ENCODE measurements at regions not wholly inside any gene's neighbourhood (a gene's known extent, or its start where the extent isn't known, plus 50 kb on each side); places are given as distances from the start of the nearest gene placed in this dataset.

DNA sequence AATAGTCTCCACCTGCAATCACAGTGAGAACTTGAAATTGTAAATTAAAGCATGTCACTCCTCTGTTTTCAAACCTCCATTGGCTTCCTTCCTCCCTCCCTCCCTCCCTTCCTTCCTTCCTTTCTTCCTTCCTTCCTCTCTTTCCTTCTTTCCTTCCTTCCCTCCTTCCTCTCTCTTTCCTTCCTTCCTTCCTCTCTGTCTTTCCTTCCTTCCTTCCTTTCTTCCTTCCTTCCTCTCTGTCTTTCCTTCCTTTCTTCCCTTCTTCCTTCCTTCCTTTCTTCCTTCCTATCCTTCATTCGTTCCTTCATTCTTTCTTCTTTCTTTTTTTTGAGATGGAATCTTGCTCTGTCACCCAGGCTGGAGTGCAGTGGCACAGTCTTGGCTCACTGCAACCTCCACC lies 595.0 kb upstream of the ZNF608 start:
- TF ChIP-seq, protein P1, sequence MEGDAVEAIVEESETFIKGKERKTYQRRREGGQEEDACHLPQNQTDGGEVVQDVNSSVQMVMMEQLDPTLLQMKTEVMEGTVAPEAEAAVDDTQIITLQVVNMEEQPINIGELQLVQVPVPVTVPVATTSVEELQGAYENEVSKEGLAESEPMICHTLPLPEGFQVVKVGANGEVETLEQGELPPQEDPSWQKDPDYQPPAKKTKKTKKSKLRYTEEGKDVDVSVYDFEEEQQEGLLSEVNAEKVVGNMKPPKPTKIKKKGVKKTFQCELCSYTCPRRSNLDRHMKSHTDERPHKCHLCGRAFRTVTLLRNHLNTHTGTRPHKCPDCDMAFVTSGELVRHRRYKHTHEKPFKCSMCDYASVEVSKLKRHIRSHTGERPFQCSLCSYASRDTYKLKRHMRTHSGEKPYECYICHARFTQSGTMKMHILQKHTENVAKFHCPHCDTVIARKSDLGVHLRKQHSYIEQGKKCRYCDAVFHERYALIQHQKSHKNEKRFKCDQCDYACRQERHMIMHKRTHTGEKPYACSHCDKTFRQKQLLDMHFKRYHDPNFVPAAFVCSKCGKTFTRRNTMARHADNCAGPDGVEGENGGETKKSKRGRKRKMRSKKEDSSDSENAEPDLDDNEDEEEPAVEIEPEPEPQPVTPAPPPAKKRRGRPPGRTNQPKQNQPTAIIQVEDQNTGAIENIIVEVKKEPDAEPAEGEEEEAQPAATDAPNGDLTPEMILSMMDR (IDR thresholded peaks at IDR 0.05; ENCODE audit: control extremely low read depth, extremely low read depth, low read depth, missing control alignments) = no peak
- CTCF ChIA-PET = no interaction called here
- no peak for DNase-seq (ENCODE audit: extremely low spot score)
- POLR2A ChIA-PET = no interaction called here

DNA sequence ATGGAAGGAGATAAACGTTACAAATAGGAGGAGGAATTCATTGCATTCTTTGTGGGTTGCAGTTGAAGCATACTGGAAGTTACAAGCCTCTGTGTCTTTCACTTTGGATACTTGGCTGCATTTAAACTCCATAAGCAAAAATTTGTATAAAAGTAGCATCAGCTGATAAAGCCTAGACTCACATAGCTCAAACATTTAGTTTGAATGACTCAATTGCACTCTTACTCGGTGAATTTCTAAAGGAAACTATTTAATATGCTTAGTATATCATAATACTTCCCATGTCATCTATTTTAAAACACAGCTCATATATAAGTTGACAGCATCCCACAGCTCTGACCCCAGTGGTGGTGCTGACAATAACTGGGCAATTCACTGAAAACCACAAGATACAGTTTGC lies 596.6 kb upstream of the ZNF608 start:
- ChIA-PET POLR2A (no interaction called here), CTCF (interaction anchor here (1.0 to 1.6 kb wide), 2 partner anchors 11 to 56 kb away, joined by 3 to 4 read pairs; no protein-coding TSS in a partner anchor)
- no peak for DNase-seq (ENCODE audit: extremely low spot score)
- TF ChIP-seq, protein P1 (IDR thresholded peaks at IDR 0.05; ENCODE audit: control extremely low read depth, extremely low read depth, low read depth, missing control alignments) = no peak

DNA sequence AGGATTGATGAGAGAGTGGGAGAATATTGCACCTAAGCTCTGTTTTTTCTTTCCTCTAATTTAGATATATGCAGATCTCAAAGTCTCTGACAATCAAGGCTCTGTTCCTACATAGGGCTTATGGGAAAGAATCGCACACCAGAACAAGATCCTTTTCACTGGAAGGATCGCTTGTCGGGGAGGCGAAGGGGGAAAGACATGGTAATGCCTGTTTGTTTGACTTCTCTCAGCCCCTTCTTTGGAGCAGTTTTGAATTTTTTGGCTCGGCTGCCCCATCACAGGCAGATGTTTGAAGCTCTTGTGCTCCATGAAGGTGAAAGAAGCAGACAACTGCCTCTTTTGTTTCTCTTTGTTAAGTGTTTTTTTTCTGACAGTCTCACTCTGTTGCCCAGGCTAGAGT lies 599.9 kb upstream of the ZNF608 start:
- TF ChIP-seq, protein P1 (IDR thresholded peaks at IDR 0.05; ENCODE audit: control extremely low read depth, extremely low read depth, low read depth, missing control alignments) = no peak
- CTCF ChIA-PET = no interaction called here
- no peak for DNase-seq (ENCODE audit: extremely low spot score)
- POLR2A ChIA-PET = no interaction called here

DNA sequence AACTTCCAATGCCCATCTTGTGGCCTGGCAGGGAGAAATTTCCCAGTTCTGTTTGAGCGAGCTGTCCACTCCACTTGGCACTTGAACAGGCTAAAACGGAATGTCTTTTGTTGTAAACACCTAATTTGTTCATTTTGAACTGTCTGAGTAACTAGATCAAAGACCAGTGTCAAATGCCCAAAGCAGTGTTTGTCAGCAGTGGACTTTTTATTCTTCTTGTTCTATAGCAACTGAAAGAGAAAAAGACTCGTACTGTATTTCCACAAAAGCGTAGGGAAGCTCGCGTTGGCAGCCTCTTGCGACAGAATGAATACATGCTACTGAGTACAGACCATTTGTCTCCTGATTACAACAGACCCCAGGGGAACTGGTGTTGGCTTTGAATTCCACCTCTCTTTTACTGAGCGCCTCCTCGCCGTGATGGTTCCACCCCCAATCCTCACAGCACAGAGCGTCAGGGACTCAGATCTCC lies 601.8 kb upstream of the ZNF608 start:
- ChIA-PET POLR2A (no interaction called here), CTCF (no interaction called here)
- no peak for DNase-seq (ENCODE audit: extremely low spot score)
- TF ChIP-seq, protein P1 (IDR thresholded peaks at IDR 0.05; ENCODE audit: control extremely low read depth, extremely low read depth, low read depth, missing control alignments) = no peak

DNA sequence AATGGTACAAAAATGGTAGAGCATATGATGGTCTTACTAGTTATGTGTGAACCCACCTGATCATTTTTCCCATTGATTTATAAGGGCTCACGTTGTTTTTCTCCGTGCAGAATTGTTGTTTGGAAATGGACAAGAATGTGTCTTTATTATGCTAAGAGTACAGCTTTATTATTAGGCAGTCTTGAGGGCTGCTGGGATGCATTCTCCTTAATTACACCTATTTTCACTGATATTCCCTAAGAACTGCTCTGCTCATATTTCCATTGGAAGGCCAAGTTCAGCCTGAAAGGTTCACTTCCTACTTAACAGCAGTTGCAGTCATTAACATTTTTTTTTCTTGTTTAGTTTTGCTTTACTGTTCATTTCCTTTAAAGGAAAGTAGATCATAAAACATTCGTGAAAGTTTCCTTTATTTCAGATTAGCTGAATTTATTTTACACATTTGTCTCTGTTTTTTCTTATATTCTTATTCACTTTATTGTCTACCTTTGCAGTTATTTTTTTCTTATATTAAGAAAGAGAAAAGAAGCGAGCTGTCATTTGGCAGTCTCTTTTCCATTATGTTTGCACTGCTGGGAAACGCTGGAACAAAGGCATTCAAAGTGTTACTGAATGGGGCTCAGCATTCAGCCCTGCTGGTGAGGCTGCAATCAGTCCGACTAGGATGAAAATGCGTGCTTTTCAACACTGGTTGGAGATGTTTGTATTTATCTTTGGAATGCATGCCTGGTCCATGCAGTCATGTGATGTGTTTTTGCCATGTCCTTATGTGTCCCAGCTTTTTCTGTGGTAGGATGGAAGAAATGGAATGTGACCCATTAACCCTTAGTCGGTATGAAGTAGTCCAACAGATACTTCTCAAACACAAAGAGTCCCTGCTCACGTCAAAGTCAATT lies 602.7 kb upstream of the ZNF608 start:
- DNase-seq (ENCODE audit: extremely low spot score) = no peak
- CTCF ChIA-PET = no interaction called here

DNA sequence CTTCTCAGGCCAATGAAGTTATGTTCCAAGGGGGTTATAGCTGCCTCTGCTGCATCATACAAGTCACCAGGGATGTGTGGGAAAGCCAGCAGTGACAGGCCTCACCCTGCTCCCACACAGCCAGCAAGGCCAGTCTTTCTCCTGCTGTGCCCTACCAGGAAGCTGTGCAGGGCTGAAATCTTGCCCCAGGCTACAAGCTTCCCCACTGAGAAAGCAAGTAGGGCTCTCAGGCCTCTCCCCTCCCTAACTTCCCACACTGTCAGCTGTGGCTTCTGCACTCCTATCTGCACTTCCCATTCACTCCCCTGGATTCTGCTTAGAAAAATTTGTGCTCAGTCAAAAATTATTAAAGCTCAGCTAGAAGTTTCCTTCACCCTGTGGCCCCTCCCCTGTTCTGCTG lies 611.2 kb upstream of the ZNF608 start:
- TF ChIP-seq, protein P1 (IDR thresholded peaks at IDR 0.05; ENCODE audit: control extremely low read depth, extremely low read depth, low read depth, missing control alignments) = no peak
- CTCF ChIA-PET = no interaction called here
- POLR2A ChIA-PET = no interaction called here
- DNase-seq (ENCODE audit: extremely low spot score) = no peak

More for the DNA sequence above, 602.7 kb upstream of the ZNF608 start:
- TF ChIP-seq, protein P1 (IDR thresholded peaks at IDR 0.05; ENCODE audit: control extremely low read depth, extremely low read depth, low read depth, missing control alignments) = no peak
- POLR2A ChIA-PET = no interaction called here

Data from GM10248 (cell line).